Astrocyte of the spinal cord (primary cell): ENCODE measurements at regions not wholly inside any gene's neighbourhood (a gene's known extent, or its start where the extent isn't known, plus 50 kb on each side); places are given as distances from the start of the nearest gene placed in this dataset.

Experiments used
- DNase-seq: peaks from one replicate; pipeline ENCODE4 v3.0.0; 2011; ENCODE audit warnings: low read depth, low spot score
- H3K4me3 ChIP-seq: 2 replicates; pipeline ENCODE4 v1.5.1; 2011; ENCODE audit warnings: low read depth, mild to moderate bottlenecking, low read length, moderate library complexity
- CTCF ChIP-seq: IDR thresholded peaks from 2 replicates; pipeline ENCODE4 v1.5.1; 2012; ENCODE audit warnings: low read depth, mild to moderate bottlenecking, low read length, inconsistent platforms
- in situ Hi-C: cut with HindIII; loops from 2 replicates; pipeline ENCODE4 v1.10.0; 2017; ENCODE audit warnings: low sequenced_read_pairs

- DNase-seq = no peak
- no peak for TF ChIP-seq CTCF
- in situ Hi-C loops = no loop called here
- no peak overlapping the region for H3K4me3 ChIP-seq
These were observed 1209.2 kb downstream of the TYW1 start for GRCh38 chr7:68205826-68206225.

GRCh38 chr7:68206946-68207485 lies 1210.4 kb downstream of the TYW1 start:
- in situ Hi-C loops = no loop called here
- no peak for DNase-seq
- no peak overlapping the region for H3K4me3 ChIP-seq
- no peak for TF ChIP-seq CTCF

- in situ Hi-C loops = no loop called here
- no peak for DNase-seq
- no peak overlapping the region for H3K4me3 ChIP-seq
- no peak for TF ChIP-seq CTCF
These were observed 1211.0 kb downstream of the TYW1 start for GRCh38 chr7:68207676-68208075.

GRCh38 chr7:68209486-68209885 lies 1212.9 kb downstream of the TYW1 start:
- DNase-seq = no peak
- in situ Hi-C loops = no loop called here
- no peak overlapping the region for H3K4me3 ChIP-seq
- no peak for TF ChIP-seq CTCF

- no peak for TF ChIP-seq CTCF
- DNase-seq = no peak
- no peak overlapping the region for H3K4me3 ChIP-seq
- in situ Hi-C loops = no loop called here
These were observed 1217.2 kb downstream of the TYW1 start for GRCh38 chr7:68213838-68214237.

- in situ Hi-C loops = no loop called here
- H3K4me3 ChIP-seq = no peak overlapping the region
- TF ChIP-seq CTCF = no peak
- DNase-seq = no peak
These were observed 1219.4 kb downstream of the TYW1 start for GRCh38 chr7:68216051-68216450.

- no peak for DNase-seq
- no peak for TF ChIP-seq CTCF
- in situ Hi-C loops = no loop called here
- no peak overlapping the region for H3K4me3 ChIP-seq
These were observed 1220.8 kb downstream of the TYW1 start for GRCh38 chr7:68217426-68217825.
